DOHH2 (cell line): ENCODE measurements at regions not wholly inside any gene's neighbourhood (a gene's known extent, or its start where the extent isn't known, plus 50 kb on each side); places are given as distances from the start of the nearest gene placed in this dataset.
A peak's percentile ranks its signal among the peaks of the same experiment; 100 is the strongest.

Source experiments
- H3F3A ChIP-seq: fragments of 200-600 bp; sonication (generic), shearing (Covaris generic); 2 replicates; pipeline ENCODE4 v1.6.0; 2016; ENCODE audit warnings: antibody characterized with exemption, mild to moderate bottlenecking; ENCODE audit not compliant: control insufficient read depth, insufficient read depth
- H3K27ac ChIP-seq: fragments of 200-600 bp; sonication (generic); 2 replicates; pipeline ENCODE4 v1.5.1; 2014; ENCODE audit warnings: low read depth, mild to moderate bottlenecking, low read length, moderate library complexity
- H3K27me3 ChIP-seq: fragments of 200-600 bp; sonication (generic); 2 replicates; pipeline ENCODE4 v1.6.1; 2014; ENCODE audit warnings: mild to moderate bottlenecking, low read length, mixed read lengths; ENCODE audit not compliant: control insufficient read depth
- H3K36me3 ChIP-seq: fragments of 200-600 bp; sonication (generic); 2 replicates; pipeline ENCODE4 v1.6.1; 2014; ENCODE audit warnings: mild to moderate bottlenecking, low read length, moderate library complexity, mixed read lengths; ENCODE audit not compliant: control insufficient read depth
- H3K4me1 ChIP-seq: fragments of 200-600 bp; sonication (generic); 2 replicates; pipeline ENCODE4 v1.6.1; 2014; ENCODE audit warnings: mild to moderate bottlenecking, low read length, mixed read lengths; ENCODE audit not compliant: control insufficient read depth
- H3K4me2 ChIP-seq: fragments of 200-600 bp; sonication (generic); 2 replicates; pipeline ENCODE4 v1.6.0; 2014; ENCODE audit warnings: mild to moderate bottlenecking, low read length, moderate library complexity
- H3K4me3 ChIP-seq: fragments of 200-600 bp; sonication (generic); 2 replicates; pipeline ENCODE4 v1.5.1; 2014; ENCODE audit warnings: mild to moderate bottlenecking, low read length, mixed read lengths
- H3K79me2 ChIP-seq: fragments of 200-600 bp; sonication (generic); 2 replicates; pipeline ENCODE4 v1.6.1; 2014; ENCODE audit warnings: mild to moderate bottlenecking, low read length, mixed read lengths; ENCODE audit not compliant: control insufficient read depth
- H3K9me2 ChIP-seq: fragments of 200-600 bp; sonication (generic); replicated peaks from 2 replicates; pipeline ENCODE4 v1.6.1; 2014; ENCODE audit warnings: mild to moderate bottlenecking, low read length, mixed read lengths; ENCODE audit not compliant: control insufficient read depth
- H3K9me3 ChIP-seq: fragments of 200-600 bp; sonication (generic); 2 replicates; pipeline ENCODE4 v1.6.1; 2014; ENCODE audit warnings: antibody characterized with exemption, low read length, mixed read lengths; ENCODE audit not compliant: control insufficient read depth, insufficient read depth
- H4K20me1 ChIP-seq: fragments of 200-600 bp; sonication (generic); 2 replicates; pipeline ENCODE4 v1.6.0; 2014; ENCODE audit warnings: low read depth, mild to moderate bottlenecking, antibody characterized with exemption, low read length, moderate library complexity; ENCODE audit not compliant: control insufficient read depth, insufficient read depth
- CTCF ChIP-seq: fragments of 200-600 bp; sonication (generic); IDR thresholded peaks from one replicate; pipeline ENCODE4 v1.5.1; 2014; ENCODE audit warnings: antibody characterized with exemption, mild to moderate bottlenecking, low read depth, low read length; ENCODE audit not compliant: poor library complexity, severe bottlenecking
- EZH2phosphoT487 ChIP-seq: fragments of 200-600 bp; sonication (generic); IDR thresholded peaks from 2 replicates; pipeline ENCODE4 v1.6.1; 2017; ENCODE audit warnings: borderline replicate concordance, mild to moderate bottlenecking, antibody characterized with exemption, low read length, moderate library complexity, mixed read lengths

- Histone ChIP-seq H3F3A (no peaks in the 10 kb centered on the region), H3K9me2 (no peaks in the 10 kb centered on the region), H3K27me3 (no peaks in the 10 kb centered on the region), H3K36me3 (no peaks in the 10 kb centered on the region), H3K9me3 (no peaks in the 10 kb centered on the region), H3K79me2 (no peaks in the 10 kb centered on the region), H3K4me3 (no peak overlapping the region), H3K4me2 (no peak overlapping the region), H4K20me1 (no peaks in the 10 kb centered on the region), H3K27ac (no peak overlapping the region), H3K4me1 (no peaks in the 10 kb centered on the region)
- TF ChIP-seq CTCF (no peak), EZH2phosphoT487 (no peak)
These were observed 83.9 kb upstream of the GJB5 start for GRCh38 chr1:34670982-34671381.

GRCh38 chr1:34671887-34672286 lies 83.0 kb upstream of the GJB5 start:
- no peaks in the 10 kb centered on the region for H3K4me1 ChIP-seq
- H3K9me2 ChIP-seq, result no peaks in the 10 kb centered on the region
- H4K20me1 ChIP-seq, result no peaks in the 10 kb centered on the region
- H3K4me2 ChIP-seq, result no peak overlapping the region
- H3K9me3 ChIP-seq, result no peaks in the 10 kb centered on the region
- no peaks in the 10 kb centered on the region for H3K27me3 ChIP-seq
- H3K4me3 ChIP-seq, result no peak overlapping the region
- no peaks in the 10 kb centered on the region for H3K36me3 ChIP-seq
- TF ChIP-seq CTCF (no peak), EZH2phosphoT487 (no peak)
- H3K27ac ChIP-seq, result no peak overlapping the region
- H3F3A ChIP-seq, result no peaks in the 10 kb centered on the region
- H3K79me2 ChIP-seq, result no peaks in the 10 kb centered on the region

- Histone ChIP-seq H3K27me3 (peaks cover 24% of the 10 kb centered on the region), H3K4me1 (no peaks in the 10 kb centered on the region), H3K27ac (no peak overlapping the region), H3K9me3 (no peaks in the 10 kb centered on the region), H3K4me2 (no peak overlapping the region), H3K79me2 (no peaks in the 10 kb centered on the region), H4K20me1 (no peaks in the 10 kb centered on the region), H3F3A (no peaks in the 10 kb centered on the region), H3K36me3 (no peaks in the 10 kb centered on the region), H3K4me3 (no peak overlapping the region), H3K9me2 (no peaks in the 10 kb centered on the region)
- TF ChIP-seq CTCF, result peak; percentile 83
- TF ChIP-seq EZH2phosphoT487, result no peak
These were observed 73.1 kb upstream of the GJB5 start for GRCh38 chr1:34681480-34682451.
